ENCODE measurements at regions not wholly inside any gene's neighbourhood (a gene's known extent, or its start where the extent isn't known, plus 50 kb on each side); places are given as distances from the start of the nearest gene placed in this dataset.

DNA sequence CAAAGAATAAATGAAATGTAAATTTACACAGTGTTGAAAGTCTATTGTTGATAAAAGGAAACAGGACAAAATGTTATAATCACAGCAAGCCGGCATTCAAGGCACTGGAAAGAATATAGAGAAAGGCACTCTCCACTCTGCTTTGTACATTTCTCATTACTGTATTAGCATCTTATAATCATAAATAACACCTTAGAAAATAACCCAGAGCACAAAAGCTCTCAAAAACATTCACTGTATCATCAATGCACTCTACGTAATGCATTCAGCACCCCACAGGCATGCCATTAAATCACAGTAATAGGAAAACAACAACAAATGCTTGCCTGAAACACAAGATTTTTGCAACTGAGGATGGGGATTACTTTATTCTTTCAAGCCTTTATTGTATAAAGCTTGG is 75.3 kb upstream of the TRPC3 start:
- no peak for DNase-seq

DNA sequence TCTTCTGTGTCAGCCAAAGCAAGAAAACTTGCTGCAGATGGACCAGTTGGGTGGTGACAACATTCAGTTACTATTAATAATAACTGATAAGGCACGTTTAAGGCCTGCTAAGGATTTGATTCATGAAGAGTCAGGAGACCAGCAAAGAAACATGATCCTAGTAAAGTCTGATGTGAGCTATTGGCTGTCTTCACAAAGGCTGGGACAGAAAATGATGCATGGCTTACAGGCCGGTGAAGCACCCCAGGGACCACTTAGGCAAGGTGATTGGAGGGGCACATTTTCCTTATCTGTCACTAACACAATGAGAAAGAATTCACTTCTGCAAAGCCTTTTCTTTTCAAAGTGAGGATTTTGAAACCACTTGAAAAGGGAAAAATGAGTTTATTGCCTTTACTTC is 65.4 kb upstream of the TRPC3 start:
- DNase-seq: no peak

GRCh38 chr4:122015203-122015602 is 63.3 kb upstream of the TRPC3 start:
- no peak for DNase-seq

DNA sequence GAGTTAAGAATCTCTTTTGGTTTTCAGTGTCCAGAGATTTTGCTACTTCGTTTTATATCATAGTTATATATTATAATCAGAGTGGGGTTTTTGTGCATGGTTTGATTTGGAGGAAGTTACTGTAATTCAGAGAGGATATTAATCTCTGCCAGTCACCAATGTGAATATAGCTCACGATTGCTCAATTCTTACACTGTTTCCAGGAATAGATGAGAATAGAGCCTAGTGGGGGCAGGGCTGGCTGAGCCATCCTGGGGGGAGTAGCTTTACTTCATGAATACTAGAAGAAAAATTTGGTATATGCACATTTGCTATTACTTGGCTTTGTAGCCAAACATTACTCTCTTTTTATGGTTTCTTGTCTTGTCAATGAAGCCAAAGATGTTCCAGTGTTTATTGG is 60.9 kb upstream of the TRPC3 start:
- DNase-seq: no peak

- DNase-seq: no peak
These were observed 58.8 kb upstream of the TRPC3 start for GRCh38 chr4:122010610-122011009.

DNA sequence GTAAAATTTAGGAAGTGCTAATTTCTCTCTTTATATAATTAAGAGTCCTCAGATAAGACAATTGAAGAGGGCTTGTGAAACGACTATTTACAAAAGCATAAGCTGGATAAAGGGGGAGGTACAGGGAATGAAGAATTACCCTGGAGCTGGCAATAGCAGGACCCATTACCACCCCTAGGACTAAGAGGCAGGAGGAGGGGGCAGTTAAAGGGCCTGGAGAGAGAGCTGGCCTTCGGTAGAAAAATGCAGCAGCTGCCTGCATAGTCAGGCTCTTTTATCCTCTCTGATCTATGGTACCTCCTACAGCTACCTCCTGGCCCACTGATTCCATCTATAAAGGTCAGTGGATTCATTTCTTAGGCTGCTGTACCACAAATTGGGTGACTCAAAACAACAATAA is 57.7 kb upstream of the TRPC3 start:
- DNase-seq: no peak

DNA sequence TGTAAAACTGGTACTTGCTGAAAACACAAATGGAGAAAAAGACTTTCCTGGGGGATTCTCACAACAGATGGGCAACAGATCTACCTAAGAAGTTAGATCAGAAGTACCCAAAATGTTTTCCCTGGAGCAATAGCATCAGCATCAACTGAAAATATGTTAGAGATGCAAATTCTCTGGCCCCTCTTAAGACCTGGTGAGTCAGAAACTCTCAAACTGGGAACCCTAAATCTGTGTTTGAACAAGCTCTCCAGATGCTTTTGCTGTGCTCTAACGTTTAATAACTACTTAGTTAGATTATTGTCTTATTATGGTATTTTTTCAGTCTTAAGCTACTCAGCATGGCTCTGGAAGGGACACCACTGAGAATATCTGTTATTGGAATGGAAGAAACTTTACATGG is 55.2 kb upstream of the TRPC3 start:
- DNase-seq: no peak

DNA sequence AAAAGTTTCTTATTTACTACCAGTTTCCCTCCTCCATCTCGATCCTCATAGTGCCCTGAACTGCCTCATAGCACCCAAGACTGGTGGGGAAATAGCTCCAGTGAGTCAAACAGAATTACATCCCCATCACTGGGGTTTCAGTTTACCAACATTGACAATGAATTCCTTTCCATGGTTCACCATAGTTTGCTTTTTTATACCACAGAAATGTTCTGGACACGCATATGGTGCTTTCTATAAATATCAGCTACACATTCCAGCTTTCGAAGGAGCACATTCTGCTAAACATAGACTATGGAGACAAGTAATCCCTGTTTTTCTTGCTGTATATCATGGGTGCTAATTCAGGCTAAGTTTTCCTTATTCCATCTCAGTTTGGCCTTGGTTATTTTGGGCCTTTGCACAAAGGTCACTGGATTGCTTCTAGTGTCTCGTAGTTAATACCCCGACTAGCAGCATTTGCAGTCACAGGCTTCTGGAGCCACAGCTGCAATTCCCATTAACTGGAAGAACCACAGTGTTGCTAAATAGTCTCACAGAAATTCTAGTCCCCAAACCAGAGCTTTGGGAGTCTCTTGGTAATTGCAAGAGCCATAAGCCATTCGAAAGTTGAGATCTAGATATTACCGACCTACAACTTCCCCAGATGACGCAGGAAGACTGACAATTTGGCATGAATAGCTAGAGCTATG is 53.4 kb upstream of the TRPC3 start:
- no peak for DNase-seq

- DNase-seq: no peak
These were observed 51.5 kb upstream of the TRPC3 start for GRCh38 chr4:122003335-122003734.
